Caco-2 (cell line): ENCODE measurements at regions not wholly inside any gene's neighbourhood (a gene's known extent, or its start where the extent isn't known, plus 50 kb on each side); places are given as distances from the start of the nearest gene placed in this dataset.

Experiments
- BruUV-seq: library from RNA; stranded (reverse); fragments of 400-500 nt; replicated peaks from 2 replicates; lab custom pipeline; 2021; lab: Mats Ljungman, UMichigan
- CTCF ChIA-PET: fragments of 300-600 bp; sonication (Branson Sonifier 250); formaldehyde crosslinking; loops from one replicate; lab custom pipeline; 2022; ENCODE audit warnings: antibody characterized with exemption; lab: Charles Lee
- POLR2A ChIA-PET: fragments of 300-600 bp; sonication (Branson Sonifier 250); formaldehyde crosslinking; loops from one replicate; lab custom pipeline; 2022; ENCODE audit warnings: antibody characterized with exemption; lab: Charles Lee
- DNase-seq, 2 experiments: peaks; one replicate each; pipeline versions ENCODE4 v3.0.0 to v3.0.0-alpha.2; 2020 to 2022
- H3K27me3 ChIP-seq: replicated peaks from 2 replicates; pipeline ENCODE4 v1.6.0; 2011; ENCODE audit warnings: low read length; ENCODE audit not compliant: control insufficient read depth, insufficient read depth
- H3K36me3 ChIP-seq: 2 replicates; pipeline ENCODE4 v1.5.1; 2011; ENCODE audit warnings: low read length; ENCODE audit not compliant: control insufficient read depth, insufficient read depth
- H3K4me1 ChIP-seq: fragments of 250-450 bp; sonication (Bioruptor Pico); 2 replicates; pipeline ENCODE4 v1.5.1; 2020; ENCODE audit warnings: mild to moderate bottlenecking
- H3K4me3 ChIP-seq: 2 replicates; pipeline ENCODE4 v1.5.1; 2011; ENCODE audit warnings: low read depth, mild to moderate bottlenecking, control low read depth, low read length
- H3K9me3 ChIP-seq: fragments of 250-450 bp; sonication (Bioruptor Pico); 2 replicates; pipeline ENCODE4 v1.5.1; 2020; ENCODE audit warnings: mild to moderate bottlenecking, moderate library complexity
- H3K27ac Mint-ChIP-seq: one replicate; pipeline ENCODE4 v1.8.0; 2022; ENCODE audit warnings: mixed read lengths; ENCODE audit not compliant: unreplicated experiment
- H3K27me3 Mint-ChIP-seq: one replicate; pipeline ENCODE4 v1.8.0; 2022; ENCODE audit warnings: mixed read lengths; ENCODE audit not compliant: insufficient read depth, unreplicated experiment
- H3K36me3 Mint-ChIP-seq: one replicate; pipeline ENCODE4 v1.8.0; 2022; ENCODE audit warnings: mild to moderate bottlenecking, mixed read lengths; ENCODE audit not compliant: insufficient read depth, unreplicated experiment
- H3K4me1 Mint-ChIP-seq: one replicate; pipeline ENCODE4 v1.8.0; 2022; ENCODE audit warnings: low read depth, mixed read lengths; ENCODE audit not compliant: unreplicated experiment
- H3K4me3 Mint-ChIP-seq: one replicate; pipeline ENCODE4 v1.8.0; 2022; ENCODE audit warnings: mild to moderate bottlenecking, moderate library complexity, mixed read lengths; ENCODE audit not compliant: unreplicated experiment
- H3K9me3 Mint-ChIP-seq: one replicate; pipeline ENCODE4 v1.8.0; 2022; ENCODE audit warnings: mixed read lengths; ENCODE audit not compliant: unreplicated experiment
- intact Hi-C: fragments of 100-400 bp; cut with micrococcal nuclease; formaldehyde crosslinking; loops from one replicate; pipeline ENCODE4 v1.10.0; 2022; ENCODE audit not compliant: unreplicated experiment
- TF ChIP-seq, protein P1 (sequence below), 2 experiments: fragments of 200-600 bp in 1 of 2; IDR thresholded peaks; 1 replicate in 1 of 2; 2 replicates in 1 of 2; pipeline versions ENCODE4 v1.5.1 to v1.8.0; 2011 to 2022; ENCODE audit warnings: antibody characterized with exemption in 1 of 2, control low read depth in 1 of 2, inconsistent platforms in 1 of 2, low read depth in 1 of 2, low read length in 1 of 2, mild to moderate bottlenecking in 1 of 2, moderate library complexity in 1 of 2; ENCODE audit not compliant: insufficient read depth in 1 of 2, severe bottlenecking in 1 of 2, unreplicated experiment in 1 of 2

DNA sequence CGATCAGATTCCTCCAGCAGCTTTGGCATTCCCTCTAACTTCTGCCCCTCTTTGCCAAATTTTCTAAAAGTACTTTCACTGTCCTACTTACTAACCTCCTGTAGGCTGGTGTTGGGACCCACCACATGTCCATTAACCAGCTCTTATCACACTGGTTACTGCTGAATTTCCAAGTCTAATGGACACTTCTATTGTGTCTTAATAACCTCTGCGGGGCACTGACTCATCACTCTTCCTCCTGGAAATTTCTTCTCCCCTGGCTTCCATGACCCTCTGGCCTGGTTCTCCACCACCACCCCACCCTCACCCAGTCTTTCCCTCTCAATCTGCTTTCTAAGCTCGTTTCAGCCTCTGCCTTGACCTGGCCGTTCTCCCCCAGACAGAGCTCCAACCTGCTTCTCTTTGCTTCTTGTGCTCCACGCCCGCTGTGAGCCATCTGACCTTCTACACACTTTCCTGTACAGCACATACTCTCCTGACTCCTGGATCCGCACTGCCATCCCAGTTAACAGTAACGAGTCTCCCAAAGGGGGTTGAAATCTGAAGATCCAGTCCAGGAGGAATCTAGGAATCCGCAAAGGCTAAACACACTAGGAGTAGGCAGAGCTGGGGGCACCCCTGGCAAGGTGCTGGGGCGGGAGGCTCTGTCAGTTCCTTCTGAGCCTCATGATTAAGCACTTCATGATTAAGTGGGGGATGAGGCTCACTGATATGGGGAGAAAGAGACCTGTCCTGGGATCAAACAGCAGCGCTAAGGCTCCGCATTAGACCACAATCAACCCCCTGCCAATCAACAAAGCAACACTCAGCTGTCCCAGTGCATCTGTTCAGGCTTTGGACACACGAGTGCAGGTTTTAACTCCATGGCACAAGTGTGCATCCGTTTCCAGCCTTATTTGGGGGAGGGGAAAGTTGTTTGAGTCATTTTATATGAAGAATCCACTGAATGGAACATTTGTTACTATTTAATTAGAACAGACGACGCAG lies 146.3 kb downstream of the LY86 start:
- CTCF ChIA-PET, result no interaction called here

GRCh38 chr6:6736791-6737654 lies 148.5 kb downstream of the LY86 start:
- TF ChIP-seq, protein P1, sequence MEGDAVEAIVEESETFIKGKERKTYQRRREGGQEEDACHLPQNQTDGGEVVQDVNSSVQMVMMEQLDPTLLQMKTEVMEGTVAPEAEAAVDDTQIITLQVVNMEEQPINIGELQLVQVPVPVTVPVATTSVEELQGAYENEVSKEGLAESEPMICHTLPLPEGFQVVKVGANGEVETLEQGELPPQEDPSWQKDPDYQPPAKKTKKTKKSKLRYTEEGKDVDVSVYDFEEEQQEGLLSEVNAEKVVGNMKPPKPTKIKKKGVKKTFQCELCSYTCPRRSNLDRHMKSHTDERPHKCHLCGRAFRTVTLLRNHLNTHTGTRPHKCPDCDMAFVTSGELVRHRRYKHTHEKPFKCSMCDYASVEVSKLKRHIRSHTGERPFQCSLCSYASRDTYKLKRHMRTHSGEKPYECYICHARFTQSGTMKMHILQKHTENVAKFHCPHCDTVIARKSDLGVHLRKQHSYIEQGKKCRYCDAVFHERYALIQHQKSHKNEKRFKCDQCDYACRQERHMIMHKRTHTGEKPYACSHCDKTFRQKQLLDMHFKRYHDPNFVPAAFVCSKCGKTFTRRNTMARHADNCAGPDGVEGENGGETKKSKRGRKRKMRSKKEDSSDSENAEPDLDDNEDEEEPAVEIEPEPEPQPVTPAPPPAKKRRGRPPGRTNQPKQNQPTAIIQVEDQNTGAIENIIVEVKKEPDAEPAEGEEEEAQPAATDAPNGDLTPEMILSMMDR (IDR thresholded peaks at IDR 0.05; ENCODE audit: insufficient read depth in 1 of 2, low read depth in 1 of 2, low read length in 1 of 2, severe bottlenecking in 1 of 2, unreplicated experiment in 1 of 2), result no peak
- H3K27me3 ChIP-seq, result no peaks in the 10 kb centered on the region
- BruUV-seq, result no TSS peak
- Mint-ChIP-seq H3K9me3 (no peaks in the 10 kb centered on the region), H3K4me3 (peak overlapping the region; percentile 63), H3K27me3 (no peaks in the 10 kb centered on the region), H3K4me1 (peaks cover 7% of the 10 kb centered on the region), H3K36me3 (no peaks in the 10 kb centered on the region), H3K27ac (no peak overlapping the region)
- intact Hi-C loops, result no loop called here
- POLR2A ChIA-PET, result no interaction called here
- H3K4me3 ChIP-seq, result peak overlapping the region; percentile 26
- DNase-seq, result peak; percentile 59 to 76
- H3K36me3 ChIP-seq, result no peaks in the 10 kb centered on the region
- CTCF ChIA-PET, result no interaction called here
- H3K9me3 ChIP-seq, result no peaks in the 10 kb centered on the region
- no peaks in the 10 kb centered on the region for H3K4me1 ChIP-seq

More for the DNA sequence above, 146.3 kb downstream of the LY86 start:
- H3K4me3 ChIP-seq, result no peak overlapping the region
- intact Hi-C loops, result no loop called here
- no peaks in the 10 kb centered on the region for H3K9me3 Mint-ChIP-seq
- no peak for DNase-seq
- no peaks in the 10 kb centered on the region for H3K27me3 ChIP-seq
- no peaks in the 10 kb centered on the region for H3K9me3 ChIP-seq
- H3K4me3 Mint-ChIP-seq, result no peak overlapping the region
- no peaks in the 10 kb centered on the region for H3K36me3 ChIP-seq
- no TSS peak for BruUV-seq
- peaks cover 7% of the 10 kb centered on the region for H3K4me1 Mint-ChIP-seq
- H3K4me1 ChIP-seq, result no peaks in the 10 kb centered on the region
- no peaks in the 10 kb centered on the region for H3K36me3 Mint-ChIP-seq
- TF ChIP-seq, protein P1 (IDR thresholded peaks at IDR 0.05; ENCODE audit: insufficient read depth in 1 of 2, low read depth in 1 of 2, low read length in 1 of 2, severe bottlenecking in 1 of 2, unreplicated experiment in 1 of 2), result no peak
- H3K27ac Mint-ChIP-seq, result no peak overlapping the region
- POLR2A ChIA-PET, result no interaction called here
- no peaks in the 10 kb centered on the region for H3K27me3 Mint-ChIP-seq

- Mint-ChIP-seq H3K36me3 (no peaks in the 10 kb centered on the region), H3K4me1 (peaks cover 7% of the 10 kb centered on the region), H3K4me3 (peak overlapping the region; percentile 63), H3K9me3 (no peaks in the 10 kb centered on the region), H3K27ac (no peak overlapping the region), H3K27me3 (no peaks in the 10 kb centered on the region)
- no peak for DNase-seq
- BruUV-seq, result no TSS peak
- Histone ChIP-seq H3K4me3 (peak overlapping the region; percentile 26; the same call in 1 of the 2 replicates), H3K4me1 (no peaks in the 10 kb centered on the region), H3K36me3 (no peaks in the 10 kb centered on the region), H3K9me3 (no peaks in the 10 kb centered on the region), H3K27me3 (no peaks in the 10 kb centered on the region)
- intact Hi-C loops, result no loop called here
- TF ChIP-seq, protein P1 (IDR thresholded peaks at IDR 0.05; ENCODE audit: insufficient read depth in 1 of 2, low read depth in 1 of 2, low read length in 1 of 2, severe bottlenecking in 1 of 2, unreplicated experiment in 1 of 2), result no peak
- POLR2A ChIA-PET, result no interaction called here
- CTCF ChIA-PET, result no interaction called here
Measured at GRCh38 chr6:6737671-6738070, 149.2 kb downstream of the LY86 start.
